ENCODE measurements at regions not wholly inside any gene's neighbourhood (a gene's known extent, or its start where the extent isn't known, plus 50 kb on each side); places are given as distances from the start of the nearest gene placed in this dataset.

- no peak for TF ChIP-seq CTCF (IDR thresholded peaks at IDR 0.05)
- no peak for TF ChIP-seq POLR2AphosphoS5 (IDR thresholded peaks at IDR 0.05; ENCODE audit: low read depth, low read length)
Measured at GRCh38 chr12:97127061-97127460, 220.0 kb downstream of the NEDD1 start.

All from Panc1 (cell line).